H9 (cell line): ENCODE measurements at regions not wholly inside any gene's neighbourhood (a gene's known extent, or its start where the extent isn't known, plus 50 kb on each side); places are given as distances from the start of the nearest gene placed in this dataset.

Experiments used
- DNase-seq: peaks from one replicate; pipeline ENCODE4 v3.0.0-alpha.2; 2017
- H2AFZ ChIP-seq: one replicate; pipeline ENCODE4 v1.6.1; 2013; ENCODE audit warnings: mild to moderate bottlenecking, low read length, control low read depth, moderate library complexity
- H2AK5ac ChIP-seq: 2 replicates; pipeline ENCODE4 v1.6.1; 2013; ENCODE audit warnings: low read length, control low read depth, mixed read lengths; ENCODE audit not compliant: insufficient read length
- H2BK120ac ChIP-seq: one replicate; pipeline ENCODE4 v1.6.1; 2013; ENCODE audit warnings: low read depth, mild to moderate bottlenecking, low read length, control low read depth, inconsistent platforms; ENCODE audit not compliant: poor library complexity, severe bottlenecking
- H2BK12ac ChIP-seq: 2 replicates; pipeline ENCODE4 v1.6.1; 2013; ENCODE audit warnings: low read length, control low read depth, mixed read lengths, low read depth; ENCODE audit not compliant: insufficient read length
- H2BK15ac ChIP-seq: 2 replicates; pipeline ENCODE4 v1.6.1; 2013; ENCODE audit warnings: low read depth, low read length, control low read depth
- H2BK20ac ChIP-seq: one replicate; pipeline ENCODE4 v1.6.1; 2013; ENCODE audit warnings: low read depth, mild to moderate bottlenecking, low read length, control low read depth, inconsistent platforms; ENCODE audit not compliant: poor library complexity, severe bottlenecking
- H2BK5ac ChIP-seq: 2 replicates; pipeline ENCODE4 v1.6.1; 2013; ENCODE audit warnings: low read length, control low read depth, mixed read lengths; ENCODE audit not compliant: insufficient read length
- H3K14ac ChIP-seq: 2 replicates; pipeline ENCODE4 v1.6.1; 2013; ENCODE audit warnings: low read length, control low read depth; ENCODE audit not compliant: insufficient read depth
- H3K18ac ChIP-seq: 2 replicates; pipeline ENCODE4 v1.6.1; 2013; ENCODE audit warnings: low read depth, mild to moderate bottlenecking, mixed read lengths, low read length, control low read depth; ENCODE audit not compliant: insufficient read length
- H3K23ac ChIP-seq: 2 replicates; pipeline ENCODE4 v1.6.1; 2013; ENCODE audit warnings: low read length, control low read depth, mixed read lengths, low read depth; ENCODE audit not compliant: insufficient read length
- H3K23me2 ChIP-seq: 2 replicates; pipeline ENCODE4 v1.6.1; 2013; ENCODE audit warnings: low read depth, mild to moderate bottlenecking, mixed read lengths, low read length, control low read depth; ENCODE audit not compliant: insufficient read length, poor library complexity, severe bottlenecking
- H3K27ac ChIP-seq: 2 replicates; pipeline ENCODE4 v1.5.1; 2013; ENCODE audit warnings: low read length, control low read depth, mixed read lengths, low read depth; ENCODE audit not compliant: insufficient read length
- H3K27me3 ChIP-seq: 2 replicates; pipeline ENCODE4 v1.6.1; 2013; ENCODE audit warnings: low read length, control low read depth, inconsistent platforms; ENCODE audit not compliant: insufficient read depth
- H3K4ac ChIP-seq: 2 replicates; pipeline ENCODE4 v1.6.1; 2013; ENCODE audit warnings: low read depth, mild to moderate bottlenecking, control low read depth, inconsistent platforms, low read length, moderate library complexity
- H3K4me1 ChIP-seq: 2 replicates; pipeline ENCODE4 v1.6.1; 2013; ENCODE audit warnings: low read length, control low read depth, inconsistent platforms; ENCODE audit not compliant: insufficient read depth
- H3K4me2 ChIP-seq: 2 replicates; pipeline ENCODE4 v1.6.1; 2013; ENCODE audit warnings: low read length, control low read depth, mixed read lengths; ENCODE audit not compliant: insufficient read length, insufficient read depth
- H3K56ac ChIP-seq: 2 replicates; pipeline ENCODE4 v1.6.1; 2013; ENCODE audit warnings: low read depth, mild to moderate bottlenecking, mixed read lengths, low read length, control low read depth; ENCODE audit not compliant: insufficient read length
- H3K79me1 ChIP-seq: 2 replicates; pipeline ENCODE4 v1.6.1; 2013; ENCODE audit warnings: low read depth, mild to moderate bottlenecking, moderate library complexity, low read length, control low read depth, inconsistent platforms; ENCODE audit not compliant: insufficient read depth, poor library complexity, severe bottlenecking
- H3K79me2 ChIP-seq: 2 replicates; pipeline ENCODE4 v1.6.1; 2013; ENCODE audit warnings: low read length, control low read depth, inconsistent platforms; ENCODE audit not compliant: insufficient read depth
- H3K9ac ChIP-seq: 2 replicates; pipeline ENCODE4 v1.6.1; 2013; ENCODE audit warnings: low read length, control low read depth, mixed read lengths; ENCODE audit not compliant: insufficient read length; ENCODE audit errors: extremely low read depth
- H3K9me3 ChIP-seq: one replicate; pipeline ENCODE4 v1.6.1; 2013; ENCODE audit warnings: low read depth, low read length, inconsistent platforms; ENCODE audit not compliant: control insufficient read depth
- H3T11ph ChIP-seq: one replicate; pipeline ENCODE4 v1.6.1; 2013; ENCODE audit warnings: mild to moderate bottlenecking, low read length, control low read depth, inconsistent platforms
- H4K20me1 ChIP-seq: one replicate; pipeline ENCODE4 v1.6.1; 2013; ENCODE audit not compliant: control insufficient read depth, insufficient read length, insufficient read depth
- H4K5ac ChIP-seq: 2 replicates; pipeline ENCODE4 v1.6.1; 2013; ENCODE audit warnings: low read depth, mild to moderate bottlenecking, mixed read lengths, low read length, control low read depth; ENCODE audit not compliant: insufficient read length
- H4K8ac ChIP-seq: replicated peaks from 2 replicates; pipeline ENCODE4 v1.6.1; 2013; ENCODE audit warnings: low read length, control low read depth, mixed read lengths, low read depth; ENCODE audit not compliant: insufficient read length
- H4K91ac ChIP-seq: 2 replicates; pipeline ENCODE4 v1.6.1; 2013; ENCODE audit warnings: low read depth, mild to moderate bottlenecking, moderate library complexity, mixed read lengths, low read length, control low read depth; ENCODE audit not compliant: insufficient read length
- H3K27ac Mint-ChIP-seq, 3 experiments: 2 replicates in 2 of 3; 3 replicates in 1 of 3; pipeline ENCODE4 v1.8.0; 2020 to 2021; ENCODE audit warnings: mixed read lengths in 3 of 3, mild to moderate bottlenecking in 1 of 3, moderate library complexity in 1 of 3
- H3K27me3 Mint-ChIP-seq: 2 replicates; pipeline ENCODE4 v1.8.0; 2021; ENCODE audit warnings: low read depth, mild to moderate bottlenecking, moderate library complexity, mixed read lengths
- H3K36me3 Mint-ChIP-seq, 3 experiments: 2 replicates in 2 of 3; 3 replicates in 1 of 3; pipeline ENCODE4 v1.8.0; 2020 to 2021; ENCODE audit warnings: low read depth in 3 of 3, mixed read lengths in 3 of 3; ENCODE audit not compliant: insufficient read depth in 1 of 3
- H3K4me1 Mint-ChIP-seq, 2 experiments: 2 replicates each; pipeline ENCODE4 v1.8.0; 2020; ENCODE audit warnings: mixed read lengths in 2 of 2
- H3K4me3 Mint-ChIP-seq, 2 experiments: 2 replicates in 1 of 2; 3 replicates in 1 of 2; pipeline ENCODE4 v1.8.0; 2020 to 2021; ENCODE audit warnings: mild to moderate bottlenecking in 2 of 2, mixed read lengths in 2 of 2, moderate library complexity in 1 of 2
- H3K9me3 Mint-ChIP-seq, 2 experiments: 2 replicates in 1 of 2; 3 replicates in 1 of 2; pipeline ENCODE4 v1.8.0; 2020; ENCODE audit warnings: mild to moderate bottlenecking in 2 of 2, mixed read lengths in 2 of 2, moderate library complexity in 1 of 2
- CTCF ChIP-seq: fragments of 200-600 bp; sonication (generic); conservative IDR thresholded peaks from 3 replicates; pipeline ENCODE4 v1.8.0; 2021; ENCODE audit warnings: antibody characterized with exemption, mild to moderate bottlenecking
- WGBS: extraction: QIAGEN DNeasy Blood & Tissue Kit; methylation state at CpG from one replicate; pipeline ENCODE4 v1.1.7; 2013; ENCODE audit warnings: missing lambda C conversion rate, low lambda C conversion rate, mixed read lengths; ENCODE audit not compliant: insufficient read length; ENCODE audit errors: extremely low coverage; 5-methylcytosine and 5-hydroxymethylcytosine counted together

- Histone ChIP-seq H3K27me3 (no peaks in the 10 kb centered on the region), H3K79me1 (no peaks in the 10 kb centered on the region), H2BK15ac (no peak overlapping the region), H2BK12ac (no peak overlapping the region), H3K23me2 (no peaks in the 10 kb centered on the region), H3K9ac (no peak overlapping the region), H3T11ph (no peak overlapping the region), H3K4me1 (no peaks in the 10 kb centered on the region), H3K27ac (no peak overlapping the region), H3K9me3 (peaks cover 6% of the 10 kb centered on the region), H3K4me2 (no peak overlapping the region), H4K20me1 (no peaks in the 10 kb centered on the region), H2AFZ (no peak overlapping the region), H3K23ac (no peak overlapping the region), H4K5ac (no peak overlapping the region), H3K14ac (no peak overlapping the region), H2BK5ac (no peak overlapping the region), H3K18ac (no peak overlapping the region), H3K56ac (no peak overlapping the region), H3K4ac (no peak overlapping the region), H2BK120ac (no peak overlapping the region), H2AK5ac (no peak overlapping the region), H4K91ac (no peak overlapping the region), H4K8ac (no peak overlapping the region), H3K79me2 (no peaks in the 10 kb centered on the region), H2BK20ac (no peak overlapping the region)
- peaks cover 12 to 13% of the 10 kb centered on the region in 2 experiments for H3K9me3 Mint-ChIP-seq
- H3K27me3 Mint-ChIP-seq = no peaks in the 10 kb centered on the region
- peaks cover 0 to 6% (median 6%) of the 10 kb centered on the region in 3 experiments; a peak in 3 of 7 replicates for H3K36me3 Mint-ChIP-seq
- WGBS = no CpG with 5 or more reads among the region's 2 CpGs
- H3K4me1 Mint-ChIP-seq = peaks cover 2 to 6% of the 10 kb centered on the region in 2 experiments
- TF ChIP-seq CTCF = no peak
- DNase-seq = no peak
- peak overlapping the region in 1 of 3 experiments; percentile 8; a peak in 1 of 7 replicates for H3K27ac Mint-ChIP-seq
- no peak overlapping the region for H3K4me3 Mint-ChIP-seq
These were observed 533.0 kb upstream of the POT1 start for GRCh38 chr7:125462615-125463014.
